PC-9 (cell line): ENCODE measurements at regions not wholly inside any gene's neighbourhood (a gene's known extent, or its start where the extent isn't known, plus 50 kb on each side); places are given as distances from the start of the nearest gene placed in this dataset.
"Not testable (repeated sequence)": the region's sequence is repeated elsewhere in the genome, so short reads cannot be mapped to it uniquely, and the experiment has no call there.

Experiments
- CTCF ChIP-seq: fragments of 200-600 bp; sonication (generic); conservative IDR thresholded peaks from 2 replicates; pipeline ENCODE4 v1.6.1; 2017; ENCODE audit warnings: mixed run types, antibody characterized with exemption, mild to moderate bottlenecking, moderate library complexity
- EZH2 ChIP-seq: fragments of 200-600 bp; sonication (generic); IDR thresholded peaks from 2 replicates; pipeline ENCODE4 v1.8.0; 2017; ENCODE audit warnings: antibody characterized with exemption, low read depth

DNA sequence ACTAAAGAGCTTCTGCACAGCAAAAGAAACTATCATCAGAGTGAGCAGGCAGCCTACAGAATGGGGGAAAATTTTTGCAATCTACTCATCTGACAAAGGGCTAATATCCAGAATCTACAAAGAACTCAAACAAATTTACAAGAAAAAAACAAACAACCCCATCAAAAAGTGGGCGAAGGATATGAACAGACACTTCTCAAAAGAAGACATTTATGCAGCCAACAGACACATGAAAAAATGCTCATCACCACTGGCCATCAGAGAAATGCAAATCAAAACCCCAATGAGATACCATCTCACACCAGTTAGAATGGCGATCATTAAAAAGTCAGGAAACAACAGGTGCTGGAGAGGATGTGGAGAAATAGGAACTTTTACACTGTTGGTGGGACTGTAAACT is 372.8 kb upstream of the CCL2 start:
- TF ChIP-seq CTCF, EZH2: not testable (repeated sequence)
